ENCODE measurements at regions not wholly inside any gene's neighbourhood (a gene's known extent, or its start where the extent isn't known, plus 50 kb on each side); places are given as distances from the start of the nearest gene placed in this dataset.
"Not testable (repeated sequence)": the region's sequence is repeated elsewhere in the genome, so short reads cannot be mapped to it uniquely, and the experiment has no call there.

DNA sequence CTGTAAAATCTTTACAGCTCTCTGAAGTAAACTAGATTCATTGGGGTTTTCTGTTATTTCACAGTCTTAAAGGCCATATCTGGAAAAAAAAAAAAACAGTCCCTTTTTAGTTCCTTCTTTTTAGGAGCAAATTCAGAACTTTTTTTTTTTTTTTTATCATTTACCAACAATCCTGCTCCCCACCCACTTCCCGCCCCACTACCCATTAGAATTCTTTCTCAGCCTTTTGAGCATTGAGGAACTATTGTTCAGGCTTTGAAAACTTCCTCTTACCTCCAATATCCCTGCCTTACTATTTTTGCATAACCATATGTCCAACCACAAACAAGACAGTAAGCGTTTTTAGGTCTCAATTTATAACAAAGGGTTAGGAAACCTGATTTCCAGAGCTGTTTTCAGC lies 330.1 kb downstream of the PLPP3 start:
- no peaks in the 10 kb centered on the region for H3K27me3 ChIP-seq (ENCODE audit: insufficient read depth, low read length)
- no peaks in the 10 kb centered on the region for H3K4me1 ChIP-seq (ENCODE audit: insufficient read depth, low read length, severe bottlenecking)
- no peaks in the 10 kb centered on the region for H3K9me3 ChIP-seq (ENCODE audit: low read length)
- H3F3A ChIP-seq (ENCODE audit: insufficient read depth, low read length) = no peaks in the 10 kb centered on the region
- no peak overlapping the region for H2AFZ ChIP-seq (ENCODE audit: low read length)
- H4K20me1 ChIP-seq (ENCODE audit: insufficient read depth, low read length) = no peaks in the 10 kb centered on the region
- H3K9ac ChIP-seq (ENCODE audit: low read length) = no peak overlapping the region
- H3K27ac ChIP-seq (ENCODE audit: low read depth, low read length, poor library complexity, severe bottlenecking) = no peak overlapping the region
- H3K4me2 ChIP-seq (ENCODE audit: low read length) = no peak overlapping the region
- TF ChIP-seq, protein P1, sequence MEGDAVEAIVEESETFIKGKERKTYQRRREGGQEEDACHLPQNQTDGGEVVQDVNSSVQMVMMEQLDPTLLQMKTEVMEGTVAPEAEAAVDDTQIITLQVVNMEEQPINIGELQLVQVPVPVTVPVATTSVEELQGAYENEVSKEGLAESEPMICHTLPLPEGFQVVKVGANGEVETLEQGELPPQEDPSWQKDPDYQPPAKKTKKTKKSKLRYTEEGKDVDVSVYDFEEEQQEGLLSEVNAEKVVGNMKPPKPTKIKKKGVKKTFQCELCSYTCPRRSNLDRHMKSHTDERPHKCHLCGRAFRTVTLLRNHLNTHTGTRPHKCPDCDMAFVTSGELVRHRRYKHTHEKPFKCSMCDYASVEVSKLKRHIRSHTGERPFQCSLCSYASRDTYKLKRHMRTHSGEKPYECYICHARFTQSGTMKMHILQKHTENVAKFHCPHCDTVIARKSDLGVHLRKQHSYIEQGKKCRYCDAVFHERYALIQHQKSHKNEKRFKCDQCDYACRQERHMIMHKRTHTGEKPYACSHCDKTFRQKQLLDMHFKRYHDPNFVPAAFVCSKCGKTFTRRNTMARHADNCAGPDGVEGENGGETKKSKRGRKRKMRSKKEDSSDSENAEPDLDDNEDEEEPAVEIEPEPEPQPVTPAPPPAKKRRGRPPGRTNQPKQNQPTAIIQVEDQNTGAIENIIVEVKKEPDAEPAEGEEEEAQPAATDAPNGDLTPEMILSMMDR (IDR thresholded peaks at IDR 0.05; ENCODE audit: low read length) = no peak
- TF ChIP-seq EZH2 (IDR thresholded peaks at IDR 0.05; ENCODE audit: borderline replicate concordance, low read length) = no peak
- no peaks in the 10 kb centered on the region for H3K36me3 ChIP-seq (ENCODE audit: insufficient read depth, low read length)
- no peaks in the 10 kb centered on the region for H3K79me2 ChIP-seq (ENCODE audit: insufficient read depth, low read length)
- H3K4me3 ChIP-seq (ENCODE audit: low read depth, low read length, poor library complexity, severe bottlenecking) = no peak overlapping the region
- no peaks in the 10 kb centered on the region for H3K9me2 ChIP-seq (ENCODE audit: low read depth, low read length)

DNA sequence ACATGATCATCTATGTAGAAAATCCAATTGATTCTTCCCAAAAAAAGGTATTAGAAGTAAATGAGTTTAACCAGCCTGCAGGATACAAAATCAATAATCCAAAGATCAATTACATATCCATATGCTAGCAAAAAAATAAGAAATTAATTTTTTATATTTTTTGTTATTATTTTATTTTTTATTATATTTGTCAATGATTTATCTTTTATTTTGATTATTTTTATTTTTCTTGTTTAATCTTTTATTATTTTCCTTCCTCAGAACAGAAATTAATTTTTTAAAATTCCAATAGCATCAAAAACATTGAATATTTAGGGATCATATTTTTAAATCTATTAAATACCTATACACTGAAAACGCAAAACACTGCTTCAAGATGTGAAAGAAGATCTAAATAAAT lies 331.2 kb downstream of the PLPP3 start:
- TF ChIP-seq EZH2 (IDR thresholded peaks at IDR 0.05; ENCODE audit: borderline replicate concordance, low read length) = no peak
- H3K9ac ChIP-seq (ENCODE audit: low read length) = no peak overlapping the region
- no peaks in the 10 kb centered on the region for H3K4me1 ChIP-seq (ENCODE audit: insufficient read depth, low read length, severe bottlenecking)
- no peaks in the 10 kb centered on the region for H3F3A ChIP-seq (ENCODE audit: insufficient read depth, low read length)
- H3K4me3 ChIP-seq (ENCODE audit: low read depth, low read length, poor library complexity, severe bottlenecking) = no peak overlapping the region
- no peak overlapping the region for H3K4me2 ChIP-seq (ENCODE audit: low read length)
- no peaks in the 10 kb centered on the region for H3K9me3 ChIP-seq (ENCODE audit: low read length)
- no peak overlapping the region for H2AFZ ChIP-seq (ENCODE audit: low read length)
- H3K36me3 ChIP-seq (ENCODE audit: insufficient read depth, low read length) = no peaks in the 10 kb centered on the region
- H3K27me3 ChIP-seq (ENCODE audit: insufficient read depth, low read length) = no peaks in the 10 kb centered on the region
- H4K20me1 ChIP-seq (ENCODE audit: insufficient read depth, low read length) = no peaks in the 10 kb centered on the region
- no peaks in the 10 kb centered on the region for H3K79me2 ChIP-seq (ENCODE audit: insufficient read depth, low read length)
- no peak overlapping the region for H3K27ac ChIP-seq (ENCODE audit: low read depth, low read length, poor library complexity, severe bottlenecking)
- H3K9me2 ChIP-seq (ENCODE audit: low read depth, low read length) = no peaks in the 10 kb centered on the region

DNA sequence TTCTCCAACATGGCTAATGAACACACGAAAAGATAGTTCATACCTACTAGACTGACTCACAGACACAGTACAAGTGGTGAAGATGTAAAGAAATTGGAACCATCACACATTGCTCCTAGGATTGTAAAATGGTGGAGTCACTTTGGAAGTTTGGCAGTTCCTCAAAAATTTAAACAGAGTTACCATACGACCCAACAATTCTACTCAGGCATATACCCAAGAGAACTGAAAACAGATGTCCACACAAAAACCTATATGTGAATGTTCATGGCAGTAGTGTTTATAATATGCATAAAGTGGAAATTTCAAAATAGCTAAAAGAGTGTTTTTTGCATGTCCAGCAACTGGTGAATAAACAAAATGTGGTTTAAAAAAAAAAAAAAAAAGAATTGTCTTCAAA lies 332.6 kb downstream of the PLPP3 start:
- not testable (repeated sequence) for H3K9me3 ChIP-seq (ENCODE audit: low read length); H2AFZ ChIP-seq (ENCODE audit: low read length); H3K9ac ChIP-seq (ENCODE audit: low read length); H3K27ac ChIP-seq (ENCODE audit: low read depth, low read length, poor library complexity, severe bottlenecking); H3K79me2 ChIP-seq (ENCODE audit: insufficient read depth, low read length); H3K4me1 ChIP-seq (ENCODE audit: insufficient read depth, low read length, severe bottlenecking); H3K4me2 ChIP-seq (ENCODE audit: low read length); H3K27me3 ChIP-seq (ENCODE audit: insufficient read depth, low read length); H4K20me1 ChIP-seq (ENCODE audit: insufficient read depth, low read length); H3K36me3 ChIP-seq (ENCODE audit: insufficient read depth, low read length); H3K9me2 ChIP-seq (ENCODE audit: low read depth, low read length); H3F3A ChIP-seq (ENCODE audit: insufficient read depth, low read length); H3K4me3 ChIP-seq (ENCODE audit: low read depth, low read length, poor library complexity, severe bottlenecking)

DNA sequence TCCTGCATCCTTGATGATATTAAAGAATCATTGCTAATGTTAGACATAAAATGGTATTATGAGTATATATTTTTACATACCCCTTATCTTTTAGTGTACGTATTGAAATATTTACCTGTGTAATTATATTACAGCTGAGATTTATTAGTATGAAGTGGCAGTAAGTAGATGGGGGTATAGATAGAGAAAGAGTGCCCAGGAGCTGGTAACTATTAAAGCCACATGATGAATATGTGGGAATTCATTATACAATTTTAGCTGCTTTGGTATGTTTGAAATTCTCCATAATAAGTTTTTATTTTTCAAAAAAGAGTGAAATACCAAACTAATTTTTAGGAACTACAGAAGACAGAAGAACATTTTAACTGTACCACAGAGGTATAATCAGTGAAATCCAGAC lies 339.0 kb downstream of the PLPP3 start:
- H4K20me1 ChIP-seq (ENCODE audit: insufficient read depth, low read length) = no peaks in the 10 kb centered on the region
- no peaks in the 10 kb centered on the region for H3K9me2 ChIP-seq (ENCODE audit: low read depth, low read length)
- no peak overlapping the region for H3K4me2 ChIP-seq (ENCODE audit: low read length)
- H3K27ac ChIP-seq (ENCODE audit: low read depth, low read length, poor library complexity, severe bottlenecking) = no peak overlapping the region
- no peaks in the 10 kb centered on the region for H3K27me3 ChIP-seq (ENCODE audit: insufficient read depth, low read length)
- no peaks in the 10 kb centered on the region for H3K79me2 ChIP-seq (ENCODE audit: insufficient read depth, low read length)
- H2AFZ ChIP-seq (ENCODE audit: low read length) = no peak overlapping the region
- no peaks in the 10 kb centered on the region for H3K4me1 ChIP-seq (ENCODE audit: insufficient read depth, low read length, severe bottlenecking)
- TF ChIP-seq, protein P1 (IDR thresholded peaks at IDR 0.05; ENCODE audit: low read length) = no peak
- no peak for TF ChIP-seq EZH2 (IDR thresholded peaks at IDR 0.05; ENCODE audit: borderline replicate concordance, low read length)
- H3K36me3 ChIP-seq (ENCODE audit: insufficient read depth, low read length) = no peaks in the 10 kb centered on the region
- H3K9ac ChIP-seq (ENCODE audit: low read length) = no peak overlapping the region
- H3K9me3 ChIP-seq (ENCODE audit: low read length) = no peaks in the 10 kb centered on the region
- no peak overlapping the region for H3K4me3 ChIP-seq (ENCODE audit: low read depth, low read length, poor library complexity, severe bottlenecking)
- no peaks in the 10 kb centered on the region for H3F3A ChIP-seq (ENCODE audit: insufficient read depth, low read length)
